ENCODE measurements at regions not wholly inside any gene's neighbourhood (a gene's known extent, or its start where the extent isn't known, plus 50 kb on each side); places are given as distances from the start of the nearest gene placed in this dataset.

DNA sequence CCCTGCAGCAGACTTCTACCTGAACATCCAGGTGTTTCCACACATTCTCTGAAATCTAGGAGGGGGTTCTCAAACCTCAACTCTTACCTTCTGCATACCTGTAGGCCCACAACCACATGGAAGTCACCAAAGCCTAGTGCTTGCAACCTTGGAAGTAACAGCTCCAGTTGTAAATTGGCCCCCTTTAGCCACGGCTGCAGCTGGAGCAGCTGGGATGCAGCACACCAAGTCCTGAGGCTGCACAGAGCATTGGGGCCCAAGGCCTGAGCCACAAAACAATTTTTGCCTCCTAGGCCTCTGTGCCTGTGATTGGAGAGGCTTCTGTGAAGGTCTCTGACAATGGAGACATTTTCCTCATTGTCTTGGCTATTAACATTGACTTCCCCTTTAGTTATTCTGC is 772.4 kb upstream of the INTU start:
- no peak for TF ChIP-seq CTCF (IDR thresholded peaks at IDR 0.05; ENCODE audit: borderline replicate concordance, insufficient read depth, low read depth, low read length)
- H3K4me3 ChIP-seq (ENCODE audit: low read depth, low read length) = no peak overlapping the region

DNA sequence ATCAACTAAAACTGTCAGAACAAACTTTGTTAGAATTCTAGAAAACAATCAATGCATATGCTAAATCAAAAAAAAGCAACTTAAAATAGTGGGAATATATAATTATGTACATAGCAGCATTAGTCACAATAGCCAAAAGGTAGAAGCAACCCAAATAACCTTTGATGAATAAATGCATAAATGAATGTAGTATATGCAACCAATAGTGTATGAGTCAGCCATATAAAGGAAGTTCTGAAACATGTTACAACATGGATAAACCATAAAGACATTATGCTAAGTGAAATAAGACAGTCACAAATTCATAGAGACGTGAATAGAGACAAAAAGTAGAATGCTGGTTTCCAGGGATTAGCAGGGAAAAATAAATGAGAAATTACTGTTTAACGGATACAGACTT is 762.8 kb upstream of the INTU start:
- no peak for TF ChIP-seq CTCF (IDR thresholded peaks at IDR 0.05; ENCODE audit: borderline replicate concordance, insufficient read depth, low read depth, low read length)
- H3K4me3 ChIP-seq (ENCODE audit: low read depth, low read length) = no peak overlapping the region

DNA sequence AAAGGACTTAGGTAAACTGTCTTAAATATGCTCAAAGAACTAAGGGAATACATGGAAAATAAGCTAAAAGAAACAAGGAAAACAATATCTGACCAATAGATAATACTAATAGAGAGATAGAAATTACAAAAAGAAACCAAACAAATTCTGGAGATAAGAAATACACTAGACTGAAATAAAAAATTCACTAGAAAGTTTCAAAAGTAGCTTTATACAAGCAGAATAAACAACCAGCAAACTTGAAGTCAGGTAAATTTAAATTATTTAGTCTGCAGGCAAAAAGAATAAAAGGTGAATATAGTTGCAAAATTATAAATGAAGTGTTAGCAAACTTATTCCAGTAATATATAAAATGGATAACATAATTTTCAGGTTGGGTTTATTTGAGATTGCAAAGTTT is 760.9 kb upstream of the INTU start:
- TF ChIP-seq CTCF (IDR thresholded peaks at IDR 0.05; ENCODE audit: borderline replicate concordance, insufficient read depth, low read depth, low read length) = no peak
- H3K4me3 ChIP-seq (ENCODE audit: low read depth, low read length) = no peak overlapping the region

DNA sequence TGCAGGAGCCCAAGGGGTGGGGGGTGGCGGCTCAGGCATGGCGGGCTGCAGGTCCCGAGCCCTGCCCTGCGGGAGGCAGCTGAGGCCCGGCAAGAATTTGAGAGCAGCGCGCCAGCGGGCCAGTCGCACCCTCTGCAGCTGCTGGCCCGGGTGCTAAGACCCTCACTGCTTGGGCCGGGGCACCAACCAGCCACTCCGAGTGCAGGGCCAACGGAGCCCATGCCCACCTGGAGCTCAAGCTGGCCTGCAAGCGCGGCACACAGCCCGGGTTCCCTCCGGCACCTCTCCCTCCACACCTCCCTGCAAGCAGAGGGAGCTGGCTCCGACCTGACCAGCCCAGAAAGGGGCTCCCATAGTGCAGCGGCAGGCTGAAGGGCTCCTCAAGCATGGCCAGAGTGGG is 758.2 kb upstream of the INTU start:
- no peak for TF ChIP-seq CTCF (IDR thresholded peaks at IDR 0.05; ENCODE audit: borderline replicate concordance, insufficient read depth, low read depth, low read length)
- no peak overlapping the region for H3K4me3 ChIP-seq (ENCODE audit: low read depth, low read length)

GRCh38 chr4:126888968-126889367 is 743.8 kb upstream of the INTU start:
- no peak for TF ChIP-seq CTCF (IDR thresholded peaks at IDR 0.05; ENCODE audit: borderline replicate concordance, insufficient read depth, low read depth, low read length)
- no peak overlapping the region for H3K4me3 ChIP-seq (ENCODE audit: low read depth, low read length)

- H3K4me3 ChIP-seq (ENCODE audit: low read depth, low read length) = no peak overlapping the region
- TF ChIP-seq CTCF (IDR thresholded peaks at IDR 0.05; ENCODE audit: borderline replicate concordance, insufficient read depth, low read depth, low read length) = no peak
Observed at GRCh38 chr4:126890383-126890782, 742.4 kb upstream of the INTU start.

GRCh38 chr4:126890994-126891393 is 741.8 kb upstream of the INTU start:
- TF ChIP-seq CTCF (IDR thresholded peaks at IDR 0.05; ENCODE audit: borderline replicate concordance, insufficient read depth, low read depth, low read length) = no peak
- H3K4me3 ChIP-seq (ENCODE audit: low read depth, low read length) = no peak overlapping the region

Measured in GM12875 (cell line).